ENCODE measurements at regions not wholly inside any gene's neighbourhood (a gene's known extent, or its start where the extent isn't known, plus 50 kb on each side); places are given as distances from the start of the nearest gene placed in this dataset.
"Not testable (repeated sequence)": the region's sequence is repeated elsewhere in the genome, so short reads cannot be mapped to it uniquely, and the experiment has no call there.

- no peak for DNase-seq
These were observed 96.2 kb upstream of the USP15 start for GRCh38 chr12:62164036-62164435.

DNA sequence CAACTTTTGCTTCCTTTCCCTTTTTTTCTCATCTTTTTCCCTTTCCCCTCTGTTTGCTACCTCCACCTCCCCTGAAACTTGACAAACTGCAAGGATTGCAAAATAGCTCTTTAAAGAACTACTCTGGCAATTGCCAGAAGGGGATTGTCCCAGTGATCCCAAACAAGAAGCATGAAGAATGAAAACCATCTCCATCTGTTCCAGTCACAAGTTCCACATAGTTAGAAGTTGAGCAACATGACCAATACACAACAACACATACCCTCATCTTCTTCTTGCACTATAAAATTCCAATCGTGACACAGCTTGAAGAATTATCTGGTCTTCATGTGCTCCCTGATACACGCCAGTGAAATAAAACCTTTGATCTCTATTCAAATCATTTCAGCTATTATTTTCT, 93.7 kb upstream of the USP15 start:
- DNase-seq = no peak

DNA sequence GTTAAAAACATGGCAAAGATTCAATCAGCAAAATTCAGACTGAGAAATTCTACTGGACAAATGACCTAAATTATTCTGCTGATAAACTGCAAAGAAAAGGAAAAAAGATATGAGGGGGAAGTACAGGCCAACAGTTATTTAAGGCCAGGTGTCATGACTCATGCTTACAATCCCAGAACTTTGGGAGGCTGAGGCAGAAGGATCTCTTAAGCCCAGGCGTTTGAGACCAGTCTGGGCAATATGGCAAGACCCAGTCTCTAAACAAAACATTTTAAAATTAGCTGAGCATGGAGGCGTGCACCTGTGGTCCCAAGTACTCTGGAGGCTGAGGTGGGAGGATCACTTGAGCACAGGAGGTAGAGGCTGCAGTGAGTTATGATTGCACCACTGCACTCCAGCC, 91.8 kb upstream of the USP15 start:
- DNase-seq = no peak

- no peak for DNase-seq
These were observed 90.0 kb upstream of the USP15 start for GRCh38 chr12:62170241-62170640.

DNA sequence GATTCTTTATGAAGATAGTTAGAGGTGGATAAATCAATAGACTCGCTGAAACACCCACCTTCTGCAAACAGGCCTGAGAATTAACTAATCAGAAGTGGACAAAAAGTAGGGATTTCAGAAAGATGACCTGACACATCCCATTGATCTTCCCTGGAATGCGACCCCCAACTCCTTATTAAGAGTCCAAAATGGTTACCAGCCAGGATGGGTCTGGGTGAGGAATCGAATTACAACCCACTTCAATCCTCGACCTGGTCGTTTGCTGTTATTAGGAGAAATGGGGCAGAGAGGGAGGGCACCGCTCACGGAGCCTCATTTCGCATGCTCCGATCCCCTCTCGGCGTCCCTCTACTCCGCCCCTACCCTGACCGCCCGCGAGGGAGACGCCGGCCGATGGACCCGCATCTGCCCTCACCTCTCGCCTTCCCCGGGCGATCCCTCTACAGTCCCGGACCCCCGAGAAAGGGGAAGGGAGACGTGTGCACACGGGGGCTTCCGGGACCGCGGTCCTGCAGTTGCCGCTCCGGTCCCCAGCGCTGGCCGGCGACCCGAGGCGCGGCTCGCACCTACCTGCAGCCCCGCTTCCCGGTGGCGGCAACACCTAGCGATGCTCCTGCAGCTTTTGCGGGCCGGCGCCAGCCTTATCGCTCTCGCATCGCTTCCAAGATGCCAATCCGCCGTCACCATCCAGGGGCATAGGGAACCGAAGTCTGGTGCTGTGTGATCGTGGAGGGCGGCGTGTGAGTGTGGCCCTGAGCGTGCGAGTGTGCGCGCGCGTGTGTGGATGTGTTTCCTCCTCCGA, 69.3 kb upstream of the USP15 start:
- peak; percentile 10 for DNase-seq

DNA sequence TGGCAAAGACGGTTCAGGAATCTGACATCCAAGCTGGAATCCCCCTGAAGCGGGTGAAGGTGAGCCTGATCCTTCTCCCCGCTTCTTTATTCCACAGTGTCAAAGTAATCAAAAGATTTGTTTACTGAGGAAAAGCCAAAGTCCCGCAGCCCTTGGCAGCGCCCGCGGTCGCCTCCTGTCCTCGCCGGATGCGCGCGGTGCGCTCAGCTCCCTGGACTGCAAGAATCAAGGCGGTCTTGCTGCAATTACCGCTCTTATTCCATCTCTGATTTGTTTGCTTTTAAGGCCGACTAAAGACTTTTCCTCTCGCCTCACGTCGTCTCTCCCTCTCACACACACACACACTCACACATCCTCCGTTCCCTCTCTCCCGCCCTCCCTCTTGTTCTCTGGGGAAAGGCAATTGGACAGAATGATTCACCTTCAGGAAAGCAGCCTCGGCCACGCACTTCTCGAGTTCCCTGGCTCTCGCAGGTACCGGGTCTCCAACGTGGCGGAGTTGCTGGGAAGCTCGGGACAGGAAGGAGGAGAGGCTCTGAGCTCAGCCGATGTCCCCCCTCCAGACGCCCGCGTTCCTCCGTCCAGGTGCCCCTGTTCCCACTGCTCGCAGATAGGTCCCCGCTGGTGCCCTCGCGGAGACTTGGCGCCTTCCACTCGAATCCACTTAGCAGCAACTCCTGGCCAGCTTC, 68.6 kb upstream of the USP15 start:
- peak; percentile 2 for DNase-seq

DNA sequence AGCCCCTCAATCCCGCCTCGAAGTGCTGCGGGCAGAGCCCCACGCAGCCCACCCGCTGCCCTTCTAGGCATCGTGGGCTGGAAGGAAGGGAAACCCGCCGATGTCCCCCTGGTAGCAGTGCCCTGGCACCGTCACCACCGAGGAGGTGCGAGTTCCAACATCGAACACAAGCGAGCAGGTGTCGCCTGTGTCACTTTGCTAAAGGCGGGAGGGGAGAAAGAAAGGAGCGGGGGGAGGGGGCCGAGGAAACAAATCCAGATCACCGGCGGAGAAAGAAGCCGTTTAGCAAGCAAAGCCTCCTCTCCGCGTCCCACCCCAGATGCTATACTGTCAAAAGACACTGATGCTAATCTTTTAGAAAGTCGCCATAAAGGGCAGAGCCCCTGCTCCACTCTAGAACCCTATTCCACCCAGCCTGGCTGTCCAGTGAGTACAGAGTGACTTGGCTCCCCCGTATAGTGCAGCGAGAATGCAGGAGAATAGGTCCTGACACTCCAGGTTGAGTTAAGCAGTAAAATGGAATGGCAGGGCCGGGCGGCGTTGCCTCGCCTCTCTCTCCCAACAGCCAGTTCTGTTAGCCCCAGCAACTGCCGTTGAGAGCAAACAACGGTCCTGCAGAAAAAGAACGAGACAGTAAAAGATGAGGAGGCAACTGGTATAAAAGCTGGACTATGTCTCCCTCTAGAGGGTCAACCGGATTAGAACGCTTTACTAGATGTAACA, 67.9 kb upstream of the USP15 start:
- DNase-seq = peak; percentile 35

DNA sequence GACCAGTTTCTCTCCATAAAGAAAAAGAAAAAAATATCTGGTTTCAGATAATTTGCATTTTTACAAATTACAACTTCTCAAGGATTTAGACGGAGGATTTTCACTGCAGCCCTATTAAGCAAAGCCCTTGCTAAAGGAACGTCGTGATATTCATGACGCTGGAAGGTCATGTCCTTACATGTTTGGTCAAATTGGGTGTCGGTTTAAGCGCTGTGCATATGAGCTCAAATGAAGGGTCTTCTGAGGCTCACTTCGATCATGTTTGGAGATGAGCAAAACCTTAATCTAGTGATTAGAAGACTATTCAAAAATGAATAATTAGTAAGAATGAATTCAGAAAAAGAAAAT, 67.3 kb upstream of the USP15 start:
- no peak for DNase-seq

DNA sequence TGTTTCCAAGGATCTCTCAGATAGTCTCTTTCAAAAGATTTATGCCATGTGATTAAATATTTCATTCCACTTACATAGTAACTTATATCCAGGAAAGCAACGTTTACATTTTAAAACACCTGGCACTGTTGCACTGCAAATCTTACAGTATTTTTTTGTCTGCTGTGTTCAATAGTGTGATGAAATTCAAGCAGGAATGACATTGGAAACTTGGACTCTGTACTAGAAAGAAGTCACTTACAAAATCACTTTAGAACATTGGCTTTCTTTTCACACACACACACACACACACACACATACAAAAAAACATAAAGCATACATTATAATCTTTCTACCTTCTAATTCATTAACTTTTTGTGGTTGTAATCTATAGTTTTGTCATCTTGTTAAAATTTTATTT, 66.2 kb upstream of the USP15 start:
- DNase-seq = no peak

DNA sequence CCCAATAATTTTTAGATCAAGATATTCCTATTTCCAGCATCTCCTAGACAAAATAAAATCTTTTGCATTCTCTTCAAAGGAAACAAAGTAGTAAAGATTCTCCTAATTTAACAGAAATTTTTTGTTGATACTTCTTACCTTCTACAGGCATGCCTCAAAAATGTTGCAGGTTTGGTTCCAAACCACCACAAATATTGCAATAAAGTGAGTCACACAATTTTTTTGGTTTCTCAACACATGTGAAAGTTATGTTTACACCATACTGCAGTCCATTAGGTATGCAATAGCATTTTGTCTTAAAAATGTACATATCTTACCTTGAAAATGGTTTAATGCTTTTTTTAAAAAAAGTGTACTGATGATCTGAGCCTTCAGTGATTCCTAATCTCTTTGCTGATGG, 65.6 kb upstream of the USP15 start:
- DNase-seq = no peak

GRCh38 chr12:62196146-62196545, 64.1 kb upstream of the USP15 start:
- no peak for DNase-seq

DNA sequence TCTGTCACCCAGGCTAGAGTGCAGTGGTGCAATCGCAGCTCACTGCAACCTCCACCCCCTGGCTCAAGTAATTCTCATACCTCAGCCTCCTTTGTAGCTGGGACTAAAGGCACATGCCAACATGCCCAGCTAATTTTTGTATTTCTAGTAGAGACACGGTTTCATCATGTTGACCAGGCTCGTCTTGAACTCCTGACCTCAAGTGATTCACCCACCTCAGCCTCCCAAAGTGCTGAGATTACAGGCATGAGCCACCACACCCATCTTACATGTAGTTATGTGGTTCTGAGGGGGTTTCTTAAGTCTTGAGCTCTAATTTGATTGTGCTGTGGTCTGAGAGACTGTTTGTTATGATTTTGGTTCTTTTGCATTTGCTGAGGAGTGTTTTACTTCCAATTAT, 57.3 kb upstream of the USP15 start:
- DNase-seq = not testable (repeated sequence)

- no peak for DNase-seq
These were observed 54.9 kb upstream of the USP15 start for GRCh38 chr12:62205346-62205745.

DNA sequence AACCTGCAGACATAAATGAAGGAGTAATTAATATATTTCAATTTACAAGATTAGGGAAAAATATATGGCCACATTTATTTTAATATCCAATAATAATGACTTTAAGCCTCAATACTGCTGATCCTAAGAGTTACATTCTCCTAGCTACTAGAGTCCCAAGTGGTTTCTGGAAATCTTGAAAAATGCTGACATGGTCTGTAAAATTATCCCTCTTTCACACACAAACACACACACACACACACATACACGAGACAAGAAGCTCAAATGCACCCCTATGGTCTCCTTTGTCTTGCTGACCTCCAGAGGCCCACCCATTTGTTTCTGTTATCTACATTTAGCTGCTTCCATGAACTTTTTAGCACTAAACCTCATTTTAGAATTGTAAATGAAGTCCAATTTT, 53.0 kb upstream of the USP15 start:
- no peak for DNase-seq

All from activated naive CD4-positive, alpha-beta T cell treated with Interleukin-2 at 50 U/mL for 16 hours (primary cell).